ENCODE measurements at regions not wholly inside any gene's neighbourhood (a gene's known extent, or its start where the extent isn't known, plus 50 kb on each side); places are given as distances from the start of the nearest gene placed in this dataset.

DNA sequence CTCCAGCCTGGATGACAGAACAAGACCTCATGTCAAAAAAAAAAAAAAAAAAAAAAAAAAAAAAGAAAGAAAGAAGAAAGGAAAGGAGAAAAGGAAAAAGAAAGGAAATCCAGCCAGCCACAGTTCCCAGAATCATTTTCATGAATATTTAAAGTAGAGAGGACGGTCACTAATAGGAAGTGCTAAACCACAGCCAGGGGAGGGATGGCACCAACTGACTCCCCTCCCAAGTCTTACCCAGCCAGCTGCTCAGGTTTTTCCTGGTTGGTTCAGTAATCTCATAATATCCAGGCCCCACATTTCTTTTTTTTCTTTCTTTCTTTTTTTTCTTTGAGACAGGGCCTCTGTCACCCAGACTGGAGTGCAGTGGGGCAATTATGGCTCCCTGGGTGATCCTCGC, 63.9 kb upstream of the AK4 start:
- WGBS, 2 experiments (ENCODE audit: extremely low coverage in 1 of 2, insufficient coverage in 1 of 2, insufficient read length in 1 of 2, insufficient replicate concordance in 2 of 2, low coverage in 1 of 2, low lambda C conversion rate in 2 of 2, missing lambda C conversion rate in 1 of 2) = 96% methylated on average over 2 of the region's 2 CpGs; no CpG with 5 or more reads in 1 of the 2 experiments
- no peak for TF ChIP-seq EGR1 (IDR thresholded peaks at IDR 0.05; ENCODE audit: borderline replicate concordance, low read depth, low read length)
- no peak for TF ChIP-seq CEBPB (IDR thresholded peaks at IDR 0.05; ENCODE audit: low read depth, low read length)
- no peak for TF ChIP-seq SAP30 (IDR thresholded peaks at IDR 0.05; ENCODE audit: insufficient read depth, insufficient replicate concordance, low read length)
- TF ChIP-seq CHD1 (IDR thresholded peaks at IDR 0.05; ENCODE audit: low read depth, low read length) = no peak
- TF ChIP-seq, protein P1, sequence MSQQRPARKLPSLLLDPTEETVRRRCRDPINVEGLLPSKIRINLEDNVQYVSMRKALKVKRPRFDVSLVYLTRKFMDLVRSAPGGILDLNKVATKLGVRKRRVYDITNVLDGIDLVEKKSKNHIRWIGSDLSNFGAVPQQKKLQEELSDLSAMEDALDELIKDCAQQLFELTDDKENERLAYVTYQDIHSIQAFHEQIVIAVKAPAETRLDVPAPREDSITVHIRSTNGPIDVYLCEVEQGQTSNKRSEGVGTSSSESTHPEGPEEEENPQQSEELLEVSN (IDR thresholded peaks at IDR 0.05) = no peak
- TF ChIP-seq, protein P2, sequence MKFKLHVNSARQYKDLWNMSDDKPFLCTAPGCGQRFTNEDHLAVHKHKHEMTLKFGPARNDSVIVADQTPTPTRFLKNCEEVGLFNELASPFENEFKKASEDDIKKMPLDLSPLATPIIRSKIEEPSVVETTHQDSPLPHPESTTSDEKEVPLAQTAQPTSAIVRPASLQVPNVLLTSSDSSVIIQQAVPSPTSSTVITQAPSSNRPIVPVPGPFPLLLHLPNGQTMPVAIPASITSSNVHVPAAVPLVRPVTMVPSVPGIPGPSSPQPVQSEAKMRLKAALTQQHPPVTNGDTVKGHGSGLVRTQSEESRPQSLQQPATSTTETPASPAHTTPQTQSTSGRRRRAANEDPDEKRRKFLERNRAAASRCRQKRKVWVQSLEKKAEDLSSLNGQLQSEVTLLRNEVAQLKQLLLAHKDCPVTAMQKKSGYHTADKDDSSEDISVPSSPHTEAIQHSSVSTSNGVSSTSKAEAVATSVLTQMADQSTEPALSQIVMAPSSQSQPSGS (IDR thresholded peaks at IDR 0.05; ENCODE audit: low read length) = no peak
- no peak for TF ChIP-seq PHF8 (conservative IDR thresholded peaks at IDR 0.05; ENCODE audit: low read depth, low read length)
- no peak for TF ChIP-seq SP1 (IDR thresholded peaks at IDR 0.05; ENCODE audit: low read depth, low read length)
- TF ChIP-seq EZH2 (IDR thresholded peaks at IDR 0.05; ENCODE audit: low read depth, low read length, severe bottlenecking) = no peak
- no peak for TF ChIP-seq CTBP2 (IDR thresholded peaks at IDR 0.05; ENCODE audit: borderline replicate concordance, insufficient read depth, insufficient read length, low read length)

More for the DNA sequence above, 63.9 kb upstream of the AK4 start:
- CTCF ChIA-PET (ENCODE audit: partially characterized antibody) = interaction anchor here (0.7 to 1.3 kb wide), 3 partner anchors 13 to 163 kb away, joined by 3 to 4 read pairs (median 3); no protein-coding TSS in a partner anchor
- H3K79me1 ChIP-seq (ENCODE audit: low read depth, low read length) = no peaks in the 10 kb centered on the region
- FAIRE-seq = no peak
- H3K9me3 ChIP-seq (ENCODE audit: insufficient read depth in 2 of 2, low read depth in 1 of 2, low read length in 1 of 2) = peaks cover 0 to 9% of the 10 kb centered on the region in 2 experiments; a peak in 1 of 4 replicates
- no peak overlapping the region for H2BK5ac ChIP-seq (ENCODE audit: low read depth, low read length)
- H4K91ac ChIP-seq (replicated peaks; ENCODE audit: insufficient read length, low read length) = no peak overlapping the region
- no peak overlapping the region for H2BK12ac ChIP-seq (ENCODE audit: low read depth, low read length)
- H3K27me3 ChIP-seq (replicated peaks in 1 of 4; ENCODE audit: control insufficient read depth in 3 of 4, extremely low read depth in 1 of 4, insufficient read depth in 3 of 4, low read length in 3 of 4) = no peaks in the 10 kb centered on the region
- H3K4me3 ChIP-seq (ENCODE audit: extremely low read depth in 1 of 4, insufficient read depth in 2 of 4, low read depth in 3 of 4, low read length in 4 of 4) = no peak overlapping the region
- no peak overlapping the region for H3K9ac ChIP-seq (replicated peaks in 1 of 4; ENCODE audit: extremely low read depth in 1 of 4, low read depth in 3 of 4, low read length in 3 of 4)
- H3K23me2 ChIP-seq (ENCODE audit: low read depth, low read length) = no peaks in the 10 kb centered on the region
- no peak overlapping the region for H3K4ac ChIP-seq (replicated peaks; ENCODE audit: insufficient read length, low read depth, low read length)
- H3K4me1 ChIP-seq (replicated peaks in 1 of 4; ENCODE audit: control insufficient read depth in 3 of 4, insufficient read depth in 4 of 4, low read length in 3 of 4) = no peaks in the 10 kb centered on the region
- no peak overlapping the region for H3K27ac ChIP-seq (ENCODE audit: low read depth, low read length)
- H4K8ac ChIP-seq (ENCODE audit: extremely low read depth, insufficient read depth, low read length) = no peak overlapping the region
- H3K79me2 ChIP-seq (ENCODE audit: control insufficient read depth in 1 of 2, insufficient read depth in 2 of 2, low read length in 2 of 2) = no peaks in the 10 kb centered on the region
- no peak overlapping the region for H2BK20ac ChIP-seq (ENCODE audit: low read length)
- H2BK120ac ChIP-seq (replicated peaks; ENCODE audit: low read depth, low read length) = no peak overlapping the region
- no peak overlapping the region for H3K23ac ChIP-seq (ENCODE audit: insufficient read length)
- no peaks in the 10 kb centered on the region for H3K36me3 ChIP-seq (ENCODE audit: control insufficient read depth in 2 of 4, insufficient read depth in 4 of 4, low read length in 3 of 4)
- POLR2A ChIA-PET (ENCODE audit: partially characterized antibody) = no interaction called here
- no peak overlapping the region for H3K4me2 ChIP-seq (ENCODE audit: insufficient read depth in 1 of 2, low read depth in 2 of 2, low read length in 2 of 2)
- DNase-seq (ENCODE audit: low read depth in 1 of 2, low spot score in 2 of 2) = no peak
- no peak overlapping the region for H3K18ac ChIP-seq (ENCODE audit: extremely low read depth, low read length)
- no peaks in the 10 kb centered on the region for H4K20me1 ChIP-seq (replicated peaks in 1 of 2; ENCODE audit: control insufficient read depth in 1 of 2, insufficient read depth in 2 of 2, low read length in 2 of 2)
- H4K5ac ChIP-seq (ENCODE audit: insufficient read length, low read depth, low read length) = no peak overlapping the region
- H2AK5ac ChIP-seq (ENCODE audit: low read depth, low read length) = no peak overlapping the region
- no peak overlapping the region for H3K56ac ChIP-seq (replicated peaks; ENCODE audit: insufficient read length, low read depth, low read length)
- no peak overlapping the region for H2AFZ ChIP-seq (ENCODE audit: low read length)
- no peak overlapping the region for H2BK15ac ChIP-seq (ENCODE audit: low read length)
- H3K14ac ChIP-seq (ENCODE audit: insufficient read length) = no peak overlapping the region

Measured in H1 (cell line).